Activated CD8-positive, alpha-beta memory T cell treated with anti-CD3 and anti-CD28 coated beads, Interleukin-2, amount 50 U/mL, for 4 hours (primary cell): ENCODE measurements at regions not wholly inside any gene's neighbourhood (a gene's known extent, or its start where the extent isn't known, plus 50 kb on each side); places are given as distances from the start of the nearest gene placed in this dataset.

Experiments
- DNase-seq: peaks from one replicate; pipeline ENCODE4 v3.0.0-alpha.2; 2020

DNA sequence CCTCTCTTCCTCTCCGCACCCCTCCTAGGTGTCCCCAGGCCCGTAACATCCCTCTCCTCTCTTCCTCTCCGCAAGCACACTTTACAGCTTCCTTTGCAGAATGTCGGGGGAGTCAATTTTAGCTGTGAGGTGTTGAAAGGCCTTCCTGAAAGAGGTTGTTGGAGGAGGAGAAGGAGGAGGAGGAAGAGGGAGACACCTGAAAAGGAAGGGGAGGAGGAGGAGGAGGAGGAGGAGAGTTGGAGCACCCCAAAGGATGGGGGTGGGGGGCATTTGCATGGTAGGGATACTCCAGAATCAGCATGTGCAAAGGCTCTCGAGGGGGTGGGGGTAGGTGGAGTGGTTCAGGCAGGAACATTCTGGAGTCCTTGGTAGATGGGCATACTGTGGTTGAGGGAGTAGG lies 1045.1 kb downstream of the TBC1D22A start:
- no peak for DNase-seq

GRCh38 chr22:47806894-47807293 lies 1044.4 kb downstream of the TBC1D22A start:
- DNase-seq: no peak

GRCh38 chr22:47805394-47805935 lies 1043.0 kb downstream of the TBC1D22A start:
- DNase-seq: no peak

DNA sequence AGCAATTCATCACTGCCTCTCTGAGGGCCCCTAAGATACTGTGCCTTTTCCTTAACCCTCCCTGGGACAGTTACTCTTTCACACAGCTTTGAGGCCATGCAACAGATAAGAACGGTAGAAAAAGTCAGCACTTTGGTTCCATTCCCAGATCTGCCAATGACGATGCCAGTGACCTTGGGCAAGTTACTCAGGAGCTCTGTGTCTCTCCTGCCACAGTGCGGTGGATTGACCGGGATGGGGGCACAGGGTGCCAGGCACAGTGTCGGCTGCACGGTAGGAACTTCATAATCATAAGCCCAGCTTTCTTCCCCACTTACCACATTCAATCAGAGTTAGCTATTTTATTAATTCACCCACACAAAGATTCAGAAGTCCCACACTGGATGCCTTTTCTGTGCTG lies 1041.8 kb downstream of the TBC1D22A start:
- DNase-seq: no peak

GRCh38 chr22:47802421-47802820 lies 1040.0 kb downstream of the TBC1D22A start:
- DNase-seq: no peak

DNA sequence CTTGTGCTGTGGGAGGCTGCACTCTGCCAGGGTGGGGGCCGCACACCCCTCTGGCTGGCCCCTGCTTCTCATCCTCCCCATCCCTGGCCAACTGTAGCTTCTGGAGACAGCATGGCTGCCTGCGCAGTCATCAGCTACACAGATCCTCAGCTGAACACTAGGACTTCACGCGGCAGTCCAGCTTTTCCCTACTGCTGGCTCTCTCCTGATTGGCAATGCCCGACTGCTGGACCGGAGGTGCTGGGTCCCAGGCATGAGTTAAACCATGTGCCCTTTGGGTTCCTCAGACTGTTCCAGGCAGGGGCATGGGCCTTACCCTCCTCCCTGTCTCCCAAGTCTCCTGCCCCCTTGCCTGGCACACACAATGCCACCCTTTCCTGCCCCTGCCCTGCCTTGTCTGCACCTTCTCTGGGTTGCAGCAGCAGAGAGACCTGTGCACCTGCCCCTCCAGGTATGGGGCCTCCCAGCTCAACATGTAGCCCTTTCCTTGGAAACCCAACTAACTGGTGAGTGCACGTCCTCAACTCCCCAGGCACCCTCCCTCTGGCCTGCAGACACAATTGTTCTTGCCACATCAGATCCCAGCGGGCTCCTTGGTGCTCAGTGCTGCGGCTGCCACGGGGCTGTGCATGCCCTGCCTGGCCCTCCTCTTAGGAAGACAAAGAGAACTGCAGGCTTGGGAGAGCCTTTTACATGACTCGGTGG lies 1039.2 kb downstream of the TBC1D22A start:
- DNase-seq: no peak

DNA sequence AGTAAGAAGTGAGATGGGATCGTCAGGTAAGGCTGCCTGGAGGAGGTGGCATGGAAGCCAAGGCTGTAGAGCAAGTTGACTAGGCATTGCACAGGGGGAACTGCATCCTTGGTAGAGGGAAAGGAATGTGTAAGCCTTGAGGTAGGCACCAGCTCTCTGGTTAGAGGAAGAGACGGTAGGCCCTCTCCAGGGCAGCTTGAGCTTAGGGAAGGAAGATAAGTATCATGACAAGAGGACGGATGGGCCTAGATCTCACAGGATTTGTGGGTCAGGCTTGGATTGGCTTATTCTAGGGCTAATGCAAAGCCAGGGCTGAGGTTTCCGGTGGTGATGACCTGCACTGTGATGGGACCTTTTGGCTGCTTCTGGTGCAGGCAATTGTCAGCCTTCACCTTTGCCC lies 1035.8 kb downstream of the TBC1D22A start:
- no peak for DNase-seq

GRCh38 chr22:47797342-47797945 lies 1035.0 kb downstream of the TBC1D22A start:
- DNase-seq: no peak

DNA sequence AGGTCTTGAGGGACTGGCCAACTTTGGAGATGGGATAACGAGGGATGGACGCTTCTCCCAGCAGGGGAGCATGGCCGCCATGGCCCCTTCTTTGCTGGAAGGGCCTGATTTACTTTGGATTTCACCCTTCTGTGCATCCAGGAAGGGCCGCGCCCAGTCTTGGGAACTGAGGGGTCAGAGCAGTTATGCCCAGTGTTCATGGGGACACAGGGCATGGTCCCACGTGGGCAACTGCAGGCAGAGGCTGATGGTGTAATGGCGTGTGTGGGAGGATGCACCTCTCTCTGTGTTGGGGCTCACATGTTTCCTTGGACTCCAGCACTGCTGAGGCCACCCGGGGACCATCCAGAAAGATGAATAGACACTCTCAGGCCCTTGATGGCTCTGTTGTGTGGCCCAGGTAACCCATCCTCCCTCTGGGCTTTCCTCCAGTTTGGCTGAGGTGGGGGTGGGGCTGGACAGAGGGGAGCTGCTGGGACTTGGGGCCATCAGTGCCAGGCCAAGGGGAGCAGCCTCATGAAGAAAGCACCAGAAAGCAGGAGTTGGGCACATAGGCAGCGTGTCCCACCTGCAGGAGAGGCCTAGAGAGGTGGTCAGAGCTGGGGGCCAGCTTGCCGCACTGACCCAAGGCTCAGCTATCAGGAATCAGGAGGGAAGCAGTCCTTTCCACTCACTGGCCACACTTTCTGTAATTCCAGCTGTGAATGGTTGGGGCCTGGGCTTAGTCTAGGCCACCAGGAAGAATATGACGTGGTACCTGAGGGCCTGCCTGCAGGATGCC lies 1033.9 kb downstream of the TBC1D22A start:
- no peak for DNase-seq

DNA sequence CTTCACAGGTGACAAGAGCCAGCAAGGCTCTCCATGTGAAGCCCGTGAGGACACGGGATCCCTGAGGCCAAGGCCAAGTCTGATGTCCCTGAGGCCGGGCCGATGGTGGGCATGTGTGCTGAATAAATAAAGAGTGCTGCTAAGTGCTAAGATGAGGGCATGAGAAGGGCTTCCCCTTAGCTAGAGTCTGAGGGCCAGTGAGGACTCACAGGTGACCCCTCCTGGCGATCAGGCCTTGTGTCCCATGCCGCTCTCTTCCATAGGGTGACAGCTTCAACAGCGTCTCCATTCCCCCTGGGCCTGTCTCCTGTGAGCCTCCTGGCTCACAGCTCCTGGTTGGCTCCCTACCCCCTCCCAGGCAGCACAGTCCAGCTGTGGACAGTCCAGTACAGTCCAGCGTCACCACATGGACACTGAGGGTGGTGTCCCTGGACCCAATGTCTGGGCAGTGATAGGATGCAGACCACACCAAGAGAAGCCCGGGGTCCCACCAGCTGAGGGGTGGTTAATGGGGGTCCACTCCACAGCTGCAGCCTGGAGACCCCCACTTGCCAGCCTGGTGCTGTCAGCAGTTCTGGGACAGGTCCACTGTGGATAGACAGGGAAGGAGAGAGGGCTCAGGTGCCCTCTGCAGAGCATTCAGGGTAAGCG lies 1033.2 kb downstream of the TBC1D22A start:
- DNase-seq: no peak

GRCh38 chr22:47794851-47795250 lies 1032.4 kb downstream of the TBC1D22A start:
- DNase-seq: no peak

- no peak for DNase-seq
These were observed 1031.1 kb downstream of the TBC1D22A start for GRCh38 chr22:47793304-47794101.

- no peak for DNase-seq
These were observed 1026.7 kb downstream of the TBC1D22A start for GRCh38 chr22:47789171-47789570.

- DNase-seq: no peak
These were observed 1026.0 kb downstream of the TBC1D22A start for GRCh38 chr22:47788461-47788860.

DNA sequence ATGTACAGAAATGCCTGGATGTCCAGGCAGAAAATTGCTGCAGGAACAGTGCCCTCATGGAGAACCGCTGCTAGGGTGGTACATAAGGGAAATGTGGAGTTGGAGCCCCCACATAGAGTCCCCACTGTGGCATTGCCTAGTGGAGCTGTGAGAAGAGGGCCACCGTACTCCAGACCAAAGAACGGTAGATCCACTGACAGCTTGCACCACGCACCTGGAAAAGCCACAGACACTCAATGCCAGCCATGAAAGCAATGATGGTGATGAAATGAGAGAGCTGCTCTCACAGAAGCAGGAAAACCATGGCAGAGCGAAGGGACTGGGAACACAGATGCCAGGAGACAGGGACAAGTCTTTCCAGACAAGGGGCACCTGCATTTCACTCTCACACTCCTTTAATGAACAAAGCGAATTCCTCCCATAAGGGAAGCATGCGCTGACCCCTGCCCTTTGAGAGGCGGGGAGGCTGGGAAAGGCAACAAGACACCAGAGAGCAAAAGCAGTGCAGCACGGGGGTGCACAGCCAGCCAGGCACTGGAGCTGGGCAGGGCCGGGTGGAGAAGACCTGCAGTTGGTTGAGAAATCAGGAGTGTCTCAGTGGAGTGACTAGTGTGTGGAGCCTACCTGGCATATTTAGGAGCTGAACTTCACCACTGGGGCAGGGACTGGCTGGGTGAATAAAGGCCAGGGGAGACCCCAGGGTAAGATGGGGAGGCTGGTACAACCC lies 1025.2 kb downstream of the TBC1D22A start:
- DNase-seq: no peak

DNA sequence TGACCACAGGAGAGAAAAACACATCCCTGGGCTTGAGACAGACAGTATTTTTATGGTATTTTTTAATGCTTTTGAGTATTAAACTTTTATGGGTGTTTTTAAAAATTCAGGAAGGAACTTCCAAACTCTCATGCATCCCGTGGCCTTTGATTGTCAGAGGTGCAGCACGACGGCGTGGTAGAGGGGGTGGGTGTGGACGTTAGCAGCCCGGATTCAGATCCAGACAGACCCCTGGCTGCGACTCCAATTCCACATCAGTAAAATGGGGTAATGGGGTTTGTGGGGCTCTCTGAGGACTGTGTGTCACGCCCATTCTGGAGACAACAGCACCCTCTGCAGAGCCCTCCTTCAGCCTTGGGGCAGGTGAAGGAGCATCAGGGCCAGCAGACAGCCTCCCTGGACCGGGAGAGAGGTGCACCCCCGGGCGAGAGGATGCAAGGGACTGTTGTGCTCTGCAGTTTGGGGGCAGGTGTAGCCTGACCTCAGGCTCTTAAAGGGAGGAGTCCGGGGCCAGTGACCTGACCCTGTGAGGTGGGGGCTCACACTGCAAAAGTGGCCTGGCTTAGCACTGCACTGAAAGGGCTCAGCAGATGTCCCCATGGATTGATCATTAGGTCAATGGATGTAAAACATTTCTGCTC lies 1024.3 kb downstream of the TBC1D22A start:
- no peak for DNase-seq

GRCh38 chr22:47784991-47785390 lies 1022.5 kb downstream of the TBC1D22A start:
- no peak for DNase-seq

GRCh38 chr22:47784367-47784983 lies 1022.0 kb downstream of the TBC1D22A start:
- DNase-seq: no peak

DNA sequence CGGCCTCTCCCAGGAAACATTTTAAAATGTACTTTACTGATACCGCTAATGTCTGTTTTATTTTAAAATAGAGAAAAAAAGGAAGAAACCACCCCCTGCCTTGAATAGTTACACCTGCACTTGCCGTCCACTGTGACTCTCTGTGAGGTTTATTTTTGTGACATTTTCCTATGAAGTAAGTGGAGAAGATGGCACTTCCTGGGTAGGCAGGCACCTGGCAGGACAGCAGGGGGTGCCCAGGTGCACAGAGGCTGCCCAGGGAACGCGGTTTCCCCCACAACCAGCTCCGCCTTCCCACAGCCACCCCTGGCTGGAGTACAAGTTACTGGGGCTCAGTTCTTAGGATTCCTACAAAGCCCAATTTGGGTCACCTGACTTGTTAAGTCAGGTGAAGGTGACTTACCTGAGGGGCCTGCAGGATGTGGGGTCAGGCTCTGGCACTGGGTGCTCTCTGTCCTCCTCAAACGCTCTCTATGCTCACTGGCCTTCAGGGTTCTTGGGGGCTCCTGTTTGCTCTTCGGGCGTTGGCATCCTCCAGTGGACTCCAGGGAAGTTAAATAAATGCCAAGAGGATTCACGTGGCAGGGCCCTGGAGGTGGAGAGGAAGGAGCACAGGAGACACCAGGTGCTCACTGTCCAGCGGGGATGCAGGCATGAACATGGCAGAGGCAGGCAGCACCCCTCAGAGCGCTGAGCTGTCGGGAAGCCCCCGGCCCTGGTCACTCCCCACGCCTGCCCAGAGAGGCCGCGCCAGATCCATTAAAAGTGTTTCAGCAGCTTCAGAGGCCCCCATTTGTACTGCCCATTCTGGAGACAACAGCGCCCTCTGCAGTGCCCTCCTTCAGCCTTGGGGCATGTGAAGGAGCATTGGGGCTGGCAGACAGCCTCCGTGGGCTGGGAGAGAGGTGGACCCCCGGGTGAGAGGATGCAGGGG lies 1021.2 kb downstream of the TBC1D22A start:
- no peak for DNase-seq
